Sigmoid colon (tissue), 6 donors: ENCODE measurements at regions not wholly inside any gene's neighbourhood (a gene's known extent, or its start where the extent isn't known, plus 50 kb on each side); places are given as distances from the start of the nearest gene placed in this dataset.

ENCODE experiments used
- DNase-seq: peaks from one replicate; pipeline ENCODE4 v3.0.0-alpha.2; 2019
- H3K27ac ChIP-seq, 4 donors: fragments of 200-600 bp; sonication (generic); one replicate each; pipeline ENCODE4 v1.5.1; 2016 to 2019; ENCODE audit warnings: mild to moderate bottlenecking in 1 of 4
- H3K27me3 ChIP-seq, 3 donors: fragments of 200-600 bp; sonication (generic); one replicate each; pipeline ENCODE4 v1.5.1; 2019; ENCODE audit warnings: mild to moderate bottlenecking in 1 of 3
- H3K36me3 ChIP-seq, 4 donors: fragments of 200-600 bp; sonication (generic); one replicate each; pipeline ENCODE4 v1.5.1; 2016 to 2019
- H3K4me1 ChIP-seq, 4 donors: fragments of 200-600 bp; sonication (generic); one replicate each; pipeline ENCODE4 v1.5.1; 2017 to 2019
- H3K4me3 ChIP-seq, 4 donors: fragments of 200-600 bp; sonication (generic); one replicate each; pipeline ENCODE4 v1.5.1; 2017 to 2019; ENCODE audit warnings: mild to moderate bottlenecking in 2 of 4, moderate library complexity in 1 of 4
- H3K9me3 ChIP-seq, 4 donors: fragments of 200-600 bp in 3 of 4; sonication (generic) in 3 of 4; one replicate each; pipeline versions ENCODE4 v1.5.1 to v1.6.1; 2013 to 2019
- CTCF ChIP-seq, 4 experiments: fragments of 450-650 bp in 3 of 4; fragments of 200-600 bp in 1 of 4; IDR thresholded peaks; one replicate each; pipeline ENCODE4 v1.5.1; 2016 to 2019; ENCODE audit warnings: antibody characterized with exemption in 4 of 4, mild to moderate bottlenecking in 3 of 4, moderate library complexity in 2 of 4
- EP300 ChIP-seq, 4 donors: sonication (generic); formaldehyde crosslinking; IDR thresholded peaks; one replicate each; pipeline ENCODE4 v1.6.1; 2017; ENCODE audit warnings: antibody characterized with exemption in 4 of 4
- POLR2A ChIP-seq, 2 donors: fragments of 450-650 bp; IDR thresholded peaks; one replicate each; pipeline ENCODE4 v1.6.1; 2016; ENCODE audit warnings: antibody characterized with exemption in 2 of 2, mild to moderate bottlenecking in 2 of 2, moderate library complexity in 2 of 2
- POLR2AphosphoS5 ChIP-seq, 4 donors: sonication (generic); formaldehyde crosslinking; IDR thresholded peaks; one replicate each; pipeline ENCODE4 v1.6.1; 2017; ENCODE audit warnings: antibody characterized with exemption in 4 of 4
- WGBS, 2 donors: extraction: QIAGEN DNeasy Blood & Tissue Kit; methylation state at CpG; one replicate each; pipeline ENCODE4 v1.1.7; 2013; 5-methylcytosine and 5-hydroxymethylcytosine counted together
- intact Hi-C: fragments of 100-400 bp; cut with DNase I; formaldehyde crosslinking; loops from one replicate; pipeline ENCODE4 v1.15.1; 2023
- donor health status: healthy with polysubstance abuse.
- donor health status: healthy.

DNA sequence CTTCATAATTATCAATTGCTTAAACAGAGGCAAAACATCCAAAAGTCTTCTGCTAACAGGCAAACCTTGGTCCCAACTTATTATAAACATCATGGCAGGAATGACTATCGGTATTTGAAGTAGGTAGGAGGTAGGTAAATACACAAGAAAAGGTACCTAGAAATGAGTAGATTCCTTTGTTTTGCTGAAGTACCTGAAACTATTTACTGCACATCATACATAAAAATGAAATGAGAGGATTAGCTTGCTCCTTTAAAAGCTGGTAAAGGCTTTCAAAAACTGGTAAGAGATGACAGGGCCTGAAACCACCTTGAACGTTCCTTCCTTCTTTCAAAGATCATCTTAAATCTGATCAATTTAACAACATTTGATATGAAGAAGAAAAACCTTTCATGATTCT, 55.2 kb upstream of the MAPRE2 start:
- Histone ChIP-seq H3K9me3 (no peaks in the 10 kb centered on the region), H3K4me1 (peaks cover 0 to 10% (median 2%) of the 10 kb centered on the region in 4 donors), H3K27me3 (no peaks in the 10 kb centered on the region), H3K27ac (no peak overlapping the region), H3K36me3 (no peaks in the 10 kb centered on the region), H3K4me3 (no peak overlapping the region)
- intact Hi-C loops, result no loop called here
- TF ChIP-seq CTCF (IDR thresholded peaks at IDR 0.05) (no peak), POLR2A (IDR thresholded peaks at IDR 0.05) (no peak), POLR2AphosphoS5 (IDR thresholded peaks at IDR 0.05) (no peak), EP300 (IDR thresholded peaks at IDR 0.05) (no peak)
- DNase-seq, result no peak
- 86 to 94% methylated on average over 2 of the region's 2 CpGs for WGBS, 2 donors

DNA sequence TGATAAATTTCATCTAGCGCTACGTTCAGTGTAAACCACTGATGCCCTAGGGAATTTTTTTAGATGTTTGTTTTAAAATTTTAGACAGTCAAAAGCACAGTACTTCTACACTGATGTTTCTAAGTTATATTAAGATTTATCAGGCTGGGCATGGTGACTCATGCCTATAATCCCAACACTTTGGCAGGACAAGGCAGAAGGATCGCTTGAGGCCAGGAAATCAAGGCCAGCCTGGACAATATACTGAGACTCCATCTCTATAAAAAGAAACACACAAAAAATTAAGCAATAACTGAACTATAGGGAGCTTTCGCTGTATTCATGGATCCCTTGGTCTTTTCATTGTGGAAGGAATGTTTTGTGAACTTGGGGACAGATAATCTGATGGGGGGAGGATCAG, 50.6 kb upstream of the MAPRE2 start:
- no peak for TF ChIP-seq EP300 (IDR thresholded peaks at IDR 0.05)
- TF ChIP-seq POLR2AphosphoS5 (IDR thresholded peaks at IDR 0.05), result peak in 2 of 4 donors; percentile 23 to 25
- no peak for TF ChIP-seq CTCF (IDR thresholded peaks at IDR 0.05)

DNA sequence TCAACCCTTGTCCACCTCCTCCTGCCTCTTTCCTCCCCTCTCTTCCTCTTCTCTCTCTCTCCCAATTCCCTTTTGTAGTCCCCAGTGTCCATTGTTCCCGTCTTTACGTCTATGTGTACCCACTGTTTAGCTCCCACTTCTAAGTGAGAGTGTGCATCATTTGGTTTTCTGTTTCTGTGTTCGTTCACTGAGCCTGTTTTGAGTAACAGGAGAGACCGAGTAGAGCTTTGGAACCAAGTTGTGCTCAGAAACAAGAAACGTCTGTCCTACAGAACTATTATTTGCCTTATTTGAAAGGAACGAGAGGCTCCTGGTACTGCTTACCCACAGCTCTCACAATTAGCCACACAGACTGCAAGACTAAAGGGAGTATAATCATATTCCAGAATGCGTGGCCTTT, 50.1 kb upstream of the MAPRE2 start:
- no peak overlapping the region for H3K4me3 ChIP-seq
- H3K27me3 ChIP-seq, result no peaks in the 10 kb centered on the region
- intact Hi-C loops, result no loop called here
- TF ChIP-seq CTCF (IDR thresholded peaks at IDR 0.05) (no peak), POLR2A (IDR thresholded peaks at IDR 0.05) (no peak), POLR2AphosphoS5 (IDR thresholded peaks at IDR 0.05) (no peak), EP300 (IDR thresholded peaks at IDR 0.05) (no peak)
- DNase-seq, result no peak
- H3K4me1 ChIP-seq, result peaks cover 0 to 11% (median 2%) of the 10 kb centered on the region in 4 donors
- H3K9me3 ChIP-seq, result no peaks in the 10 kb centered on the region
- H3K27ac ChIP-seq, result no peak overlapping the region
- no peaks in the 10 kb centered on the region for H3K36me3 ChIP-seq
- 93 to 94% methylated on average over 7 of the region's 7 CpGs for WGBS, 2 donors

More for the DNA sequence above, 50.6 kb upstream of the MAPRE2 start:
- intact Hi-C loops, result no loop called here
- H3K4me3 ChIP-seq, result no peak overlapping the region
- no peaks in the 10 kb centered on the region for H3K27me3 ChIP-seq
- peaks cover 0 to 11% (median 2%) of the 10 kb centered on the region in 4 donors for H3K4me1 ChIP-seq
- H3K36me3 ChIP-seq, result no peaks in the 10 kb centered on the region
- no peak overlapping the region for H3K27ac ChIP-seq
- DNase-seq, result no peak
- 74 to 85% methylated on average over 4 of the region's 4 CpGs for WGBS, 2 donors
- H3K9me3 ChIP-seq, result no peaks in the 10 kb centered on the region
